HepG2 (cell line): ENCODE measurements at regions not wholly inside any gene's neighbourhood (a gene's known extent, or its start where the extent isn't known, plus 50 kb on each side); places are given as distances from the start of the nearest gene placed in this dataset.

Experiments
- GLI4 ChIP-seq: sonication (generic); formaldehyde crosslinking; IDR thresholded peaks from 2 replicates; pipeline ENCODE4 v1.5.1; 2020; ENCODE audit warnings: missing genetic modification reagents, mild to moderate bottlenecking, moderate library complexity, borderline replicate concordance
- JARID2 ChIP-seq: sonication (generic); formaldehyde crosslinking; IDR thresholded peaks from 2 replicates; pipeline ENCODE4 v1.8.1; 2023; ENCODE audit warnings: missing genetic modification reagents, inconsistent platforms; ENCODE audit not compliant: insufficient replicate concordance
- MAF1 ChIP-seq: sonication (generic); formaldehyde crosslinking; IDR thresholded peaks from 2 replicates; pipeline ENCODE4 v1.5.0; 2020; ENCODE audit warnings: missing genetic modification reagents, borderline replicate concordance
- MED1 ChIP-seq: sonication (generic); formaldehyde crosslinking; IDR thresholded peaks from 2 replicates; pipeline ENCODE4 v1.4.0; 2020; ENCODE audit warnings: missing genetic modification reagents
- NCOR1 ChIP-seq: fragments of 200-600 bp; sonication (generic); IDR thresholded peaks from 2 replicates; pipeline ENCODE4 v1.7.0; 2017; ENCODE audit warnings: antibody characterized with exemption, low read length, borderline replicate concordance
- NFRKB ChIP-seq: fragments of 450-650 bp; IDR thresholded peaks from 2 replicates; pipeline ENCODE4 v1.6.1; 2017
- RARA ChIP-seq: IDR thresholded peaks from 2 replicates; pipeline ENCODE4 v1.6.1; 2016; ENCODE audit warnings: missing genetic modification reagents, missing compliant biosample characterization
- RCOR2 ChIP-seq: IDR thresholded peaks from 2 replicates; pipeline ENCODE4 v1.6.1; 2016; ENCODE audit warnings: missing biosample characterization, missing genetic modification reagents
- TARDBP ChIP-seq: sonication (generic); formaldehyde crosslinking; IDR thresholded peaks from 2 replicates; pipeline ENCODE4 v1.8.0; 2022; ENCODE audit warnings: mild to moderate bottlenecking, missing genetic modification reagents
- TBX3 ChIP-seq: fragments of 450-650 bp; IDR thresholded peaks from 2 replicates; pipeline ENCODE4 v1.6.1; 2017; ENCODE audit warnings: antibody characterized with exemption, mild to moderate bottlenecking, inconsistent platforms, borderline replicate concordance
- ZFP37 ChIP-seq: sonication (generic); formaldehyde crosslinking; IDR thresholded peaks from 2 replicates; pipeline ENCODE4 v1.4.0; 2020; ENCODE audit warnings: missing genetic modification reagents, borderline replicate concordance
- ZNF335 ChIP-seq: sonication (generic); formaldehyde crosslinking; IDR thresholded peaks from 2 replicates; pipeline ENCODE4 v1.4.0; 2020; ENCODE audit warnings: missing genetic modification reagents
- ZNF510 ChIP-seq: sonication (generic); formaldehyde crosslinking; IDR thresholded peaks from 2 replicates; pipeline ENCODE4 v1.4.0; 2020; ENCODE audit warnings: low read depth, mild to moderate bottlenecking, missing genetic modification reagents
- ZNF598 ChIP-seq: sonication (generic); formaldehyde crosslinking; IDR thresholded peaks from 2 replicates; pipeline ENCODE4 v1.5.1; 2020; ENCODE audit warnings: mild to moderate bottlenecking, missing genetic modification reagents, borderline replicate concordance
- ZNF703 ChIP-seq: sonication (generic); formaldehyde crosslinking; IDR thresholded peaks from 2 replicates; pipeline ENCODE4 v1.5.1; 2020; ENCODE audit warnings: missing genetic modification reagents, mild to moderate bottlenecking, moderate library complexity, borderline replicate concordance
- ZNF737 ChIP-seq: sonication (generic); formaldehyde crosslinking; IDR thresholded peaks from 2 replicates; pipeline ENCODE4 v1.5.0; 2020; ENCODE audit warnings: missing genetic modification reagents, mild to moderate bottlenecking, borderline replicate concordance
- ZSCAN21 ChIP-seq: sonication (generic); formaldehyde crosslinking; IDR thresholded peaks from 2 replicates; pipeline ENCODE4 v1.8.0; 2022; ENCODE audit warnings: mild to moderate bottlenecking, missing genetic modification reagents, moderate library complexity, borderline replicate concordance
- ZSCAN29 ChIP-seq: sonication (generic); formaldehyde crosslinking; conservative IDR thresholded peaks from 2 replicates; pipeline ENCODE4 v1.4.0; 2020; ENCODE audit warnings: mild to moderate bottlenecking, missing genetic modification reagents
- TF ChIP-seq, protein P1 (sequence below): sonication (generic); formaldehyde crosslinking; IDR thresholded peaks from 2 replicates; pipeline ENCODE4 v1.4.0; 2020; ENCODE audit warnings: mild to moderate bottlenecking, missing genetic modification reagents
- TF ChIP-seq, protein P2 (sequence below): sonication (generic); formaldehyde crosslinking; IDR thresholded peaks from 2 replicates; pipeline ENCODE4 v1.8.1; 2023; ENCODE audit warnings: mild to moderate bottlenecking, missing genetic modification reagents
- TF ChIP-seq, protein P3 (sequence below): IDR thresholded peaks from 2 replicates; pipeline ENCODE4 v1.6.1; 2012; ENCODE audit warnings: low read depth, low read length, improper control_type of control experiment
- TF ChIP-seq, protein P4 (sequence below): sonication (generic); formaldehyde crosslinking; IDR thresholded peaks from 2 replicates; pipeline ENCODE4 v1.5.1; 2020; ENCODE audit warnings: mild to moderate bottlenecking, missing genetic modification reagents, borderline replicate concordance
- TF ChIP-seq, protein P5 (sequence below): sonication (generic); formaldehyde crosslinking; conservative IDR thresholded peaks from 2 replicates; pipeline ENCODE4 v1.5.0; 2020; ENCODE audit warnings: missing genetic modification reagents

DNA sequence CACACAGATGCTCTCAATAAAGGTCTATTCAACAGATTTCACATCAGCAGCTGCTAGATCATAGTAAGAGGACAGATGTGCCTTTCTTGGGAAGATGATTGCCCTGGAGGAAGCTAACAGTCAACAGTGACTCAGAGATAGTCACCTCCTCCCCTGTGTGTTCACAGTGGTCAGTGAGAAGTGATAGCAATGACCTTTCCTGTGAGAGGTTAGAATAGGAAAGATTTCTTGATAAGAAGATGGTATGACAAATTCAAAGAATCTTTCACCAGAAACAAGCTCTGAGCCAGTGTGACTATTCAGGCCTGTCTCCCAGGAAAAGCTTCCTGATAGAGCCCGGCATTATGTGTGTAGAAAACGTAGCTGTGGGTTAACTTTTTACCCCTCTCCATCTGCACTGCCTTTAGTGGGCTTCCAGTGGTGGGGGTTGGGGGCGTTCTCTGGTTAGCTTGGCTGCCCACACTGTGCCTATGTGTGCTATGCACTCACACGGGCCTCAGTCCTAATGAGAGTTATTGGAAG is 66.4 kb upstream of the ARHGAP5 start (continued):
- peak; percentile 73; the same call in 1 of the 2 replicates for TF ChIP-seq RCOR2
- TF ChIP-seq TARDBP (CRISPR knock-in tag), result no peak
- TF ChIP-seq, protein P1, sequence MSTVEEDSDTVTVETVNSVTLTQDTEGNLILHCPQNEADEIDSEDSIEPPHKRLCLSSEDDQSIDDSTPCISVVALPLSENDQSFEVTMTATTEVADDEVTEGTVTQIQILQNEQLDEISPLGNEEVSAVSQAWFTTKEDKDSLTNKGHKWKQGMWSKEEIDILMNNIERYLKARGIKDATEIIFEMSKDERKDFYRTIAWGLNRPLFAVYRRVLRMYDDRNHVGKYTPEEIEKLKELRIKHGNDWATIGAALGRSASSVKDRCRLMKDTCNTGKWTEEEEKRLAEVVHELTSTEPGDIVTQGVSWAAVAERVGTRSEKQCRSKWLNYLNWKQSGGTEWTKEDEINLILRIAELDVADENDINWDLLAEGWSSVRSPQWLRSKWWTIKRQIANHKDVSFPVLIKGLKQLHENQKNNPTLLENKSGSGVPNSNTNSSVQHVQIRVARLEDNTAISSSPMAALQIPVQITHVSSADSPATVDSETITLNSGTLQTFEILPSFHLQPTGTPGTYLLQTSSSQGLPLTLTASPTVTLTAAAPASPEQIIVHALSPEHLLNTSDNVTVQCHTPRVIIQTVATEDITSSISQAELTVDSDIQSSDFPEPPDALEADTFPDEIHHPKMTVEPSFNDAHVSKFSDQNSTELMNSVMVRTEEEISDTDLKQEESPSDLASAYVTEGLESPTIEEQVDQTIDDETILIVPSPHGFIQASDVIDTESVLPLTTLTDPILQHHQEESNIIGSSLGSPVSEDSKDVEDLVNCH (CRISPR knock-in tag), result no peak
- no peak for TF ChIP-seq ZSCAN29 (CRISPR knock-in tag)
- TF ChIP-seq, protein P2, sequence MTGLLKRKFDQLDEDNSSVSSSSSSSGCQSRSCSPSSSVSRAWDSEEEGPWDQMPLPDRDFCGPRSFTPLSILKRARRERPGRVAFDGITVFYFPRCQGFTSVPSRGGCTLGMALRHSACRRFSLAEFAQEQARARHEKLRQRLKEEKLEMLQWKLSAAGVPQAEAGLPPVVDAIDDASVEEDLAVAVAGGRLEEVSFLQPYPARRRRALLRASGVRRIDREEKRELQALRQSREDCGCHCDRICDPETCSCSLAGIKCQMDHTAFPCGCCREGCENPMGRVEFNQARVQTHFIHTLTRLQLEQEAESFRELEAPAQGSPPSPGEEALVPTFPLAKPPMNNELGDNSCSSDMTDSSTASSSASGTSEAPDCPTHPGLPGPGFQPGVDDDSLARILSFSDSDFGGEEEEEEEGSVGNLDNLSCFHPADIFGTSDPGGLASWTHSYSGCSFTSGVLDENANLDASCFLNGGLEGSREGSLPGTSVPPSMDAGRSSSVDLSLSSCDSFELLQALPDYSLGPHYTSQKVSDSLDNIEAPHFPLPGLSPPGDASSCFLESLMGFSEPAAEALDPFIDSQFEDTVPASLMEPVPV, result no peak
- TF ChIP-seq RARA (CRISPR knock-in tag), result peak; percentile 79
- no peak for TF ChIP-seq GLI4 (CRISPR knock-in tag)
- TF ChIP-seq ZSCAN21 (CRISPR knock-in tag), result no peak
- TF ChIP-seq ZNF510 (CRISPR knock-in tag), result no peak
- TF ChIP-seq ZNF335, result no peak; the same call in 1 of the 2 replicates
- no peak for TF ChIP-seq ZFP37 (CRISPR knock-in tag)
- no peak for TF ChIP-seq JARID2
- no peak for TF ChIP-seq NFRKB
- no peak for TF ChIP-seq ZNF703
- TF ChIP-seq, protein P3, sequence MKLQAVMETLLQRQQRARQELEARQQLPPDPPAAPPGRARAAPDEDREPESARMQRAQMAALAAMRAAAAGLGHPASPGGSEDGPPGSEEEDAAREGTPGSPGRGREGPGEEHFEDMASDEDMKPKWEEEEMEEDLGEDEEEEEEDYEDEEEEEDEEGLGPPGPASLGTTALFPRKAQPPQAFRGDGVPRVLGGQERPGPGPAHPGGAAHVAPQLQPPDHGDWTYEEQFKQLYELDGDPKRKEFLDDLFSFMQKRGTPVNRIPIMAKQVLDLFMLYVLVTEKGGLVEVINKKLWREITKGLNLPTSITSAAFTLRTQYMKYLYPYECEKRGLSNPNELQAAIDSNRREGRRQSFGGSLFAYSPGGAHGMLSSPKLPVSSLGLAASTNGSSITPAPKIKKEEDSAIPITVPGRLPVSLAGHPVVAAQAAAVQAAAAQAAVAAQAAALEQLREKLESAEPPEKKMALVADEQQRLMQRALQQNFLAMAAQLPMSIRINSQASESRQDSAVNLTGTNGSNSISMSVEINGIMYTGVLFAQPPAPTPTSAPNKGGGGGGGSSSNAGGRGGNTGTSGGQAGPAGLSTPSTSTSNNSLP, result peak; percentile 43; the same call in 1 of the 2 replicates
- no peak for TF ChIP-seq ZNF598 (CRISPR knock-in tag)
- no peak for TF ChIP-seq NCOR1
- no peak for TF ChIP-seq ZNF737 (CRISPR knock-in tag)
- TF ChIP-seq TBX3, result no peak
- TF ChIP-seq MAF1 (CRISPR knock-in tag), result no peak
- TF ChIP-seq, protein P4, sequence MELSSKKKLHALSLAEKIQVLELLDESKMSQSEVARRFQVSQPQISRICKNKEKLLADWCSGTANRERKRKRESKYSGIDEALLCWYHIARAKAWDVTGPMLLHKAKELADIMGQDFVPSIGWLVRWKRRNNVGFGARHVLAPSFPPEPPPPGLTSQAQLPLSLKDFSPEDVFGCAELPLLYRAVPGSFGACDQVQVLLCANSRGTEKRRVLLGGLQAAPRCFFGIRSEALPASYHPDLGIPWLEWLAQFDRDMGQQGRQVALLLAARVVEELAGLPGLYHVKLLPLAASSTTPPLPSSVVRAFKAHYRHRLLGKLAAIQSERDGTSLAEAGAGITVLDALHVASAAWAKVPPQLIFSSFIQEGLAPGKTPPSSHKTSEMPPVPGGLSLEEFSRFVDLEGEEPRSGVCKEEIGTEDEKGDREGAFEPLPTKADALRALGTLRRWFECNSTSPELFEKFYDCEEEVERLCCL (CRISPR knock-in tag), result no peak
- TF ChIP-seq MED1 (CRISPR knock-in tag), result peak; percentile 41; the same call in 1 of the 2 replicates
- TF ChIP-seq, protein P5, sequence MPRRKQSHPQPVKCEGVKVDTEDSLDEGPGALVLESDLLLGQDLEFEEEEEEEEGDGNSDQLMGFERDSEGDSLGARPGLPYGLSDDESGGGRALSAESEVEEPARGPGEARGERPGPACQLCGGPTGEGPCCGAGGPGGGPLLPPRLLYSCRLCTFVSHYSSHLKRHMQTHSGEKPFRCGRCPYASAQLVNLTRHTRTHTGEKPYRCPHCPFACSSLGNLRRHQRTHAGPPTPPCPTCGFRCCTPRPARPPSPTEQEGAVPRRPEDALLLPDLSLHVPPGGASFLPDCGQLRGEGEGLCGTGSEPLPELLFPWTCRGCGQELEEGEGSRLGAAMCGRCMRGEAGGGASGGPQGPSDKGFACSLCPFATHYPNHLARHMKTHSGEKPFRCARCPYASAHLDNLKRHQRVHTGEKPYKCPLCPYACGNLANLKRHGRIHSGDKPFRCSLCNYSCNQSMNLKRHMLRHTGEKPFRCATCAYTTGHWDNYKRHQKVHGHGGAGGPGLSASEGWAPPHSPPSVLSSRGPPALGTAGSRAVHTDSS (CRISPR knock-in tag), result no peak
